ENCODE measurements at regions not wholly inside any gene's neighbourhood (a gene's known extent, or its start where the extent isn't known, plus 50 kb on each side); places are given as distances from the start of the nearest gene placed in this dataset.

DNA sequence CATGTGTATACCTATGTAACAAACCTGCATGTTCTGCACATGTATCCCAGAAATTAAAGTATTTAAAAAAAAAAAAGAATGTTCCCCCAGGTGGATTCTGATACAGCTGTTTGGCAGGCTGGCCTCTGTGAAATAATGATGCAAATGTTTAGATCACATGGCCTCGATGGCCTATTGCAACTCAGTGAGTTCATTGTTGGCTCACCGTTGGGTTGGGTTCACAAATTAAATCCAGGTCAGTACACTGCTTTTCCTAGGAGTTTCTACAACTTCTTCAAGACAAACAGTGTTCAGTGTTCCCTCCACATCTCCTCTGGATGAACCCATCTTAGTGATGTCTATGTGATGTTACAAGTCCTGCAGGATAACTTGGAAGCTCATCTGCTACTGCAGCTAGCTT lies 58.3 kb upstream of the STXBP6 start:
- no peak for TF ChIP-seq CTCF (conservative IDR thresholded peaks at IDR 0.05 in 1 of 2, IDR thresholded peaks at IDR 0.05 in 1 of 2; ENCODE audit: low read depth in 1 of 2, low read length in 2 of 2)
- no peak for TF ChIP-seq EZH2 (IDR thresholded peaks at IDR 0.05; ENCODE audit: low read length, missing control alignments)

All from fibroblast of lung (primary cell).